SK-N-SH treated with all-trans-retinoic acid at 6 μM for 48 hours (cell line): ENCODE measurements at regions not wholly inside any gene's neighbourhood (a gene's known extent, or its start where the extent isn't known, plus 50 kb on each side); places are given as distances from the start of the nearest gene placed in this dataset.

Experiments used
- ATAC-seq: fragments of 200-7000 bp; cut with Tn5 transposase; 3 replicates; pipeline ENCODE4 v1.9.1; 2020; ENCODE audit warnings: mild to moderate bottlenecking, moderate library complexity
- ARNTL ChIP-seq: fragments of 450-650 bp; formaldehyde crosslinking; IDR thresholded peaks from 2 replicates; pipeline ENCODE4 v1.5.0; 2020; ENCODE audit warnings: low read depth, mild to moderate bottlenecking, moderate library complexity, borderline replicate concordance
- CSDC2 ChIP-seq: fragments of 250-450 bp; sonication (Bioruptor Pico); IDR thresholded peaks from 2 replicates; pipeline ENCODE4 v1.5.0; 2020; ENCODE audit warnings: mild to moderate bottlenecking, moderate library complexity
- CSRNP3 ChIP-seq: fragments of 250-450 bp; sonication (Bioruptor Pico); IDR thresholded peaks from 2 replicates; pipeline ENCODE4 v1.5.1; 2021; ENCODE audit warnings: mild to moderate bottlenecking, moderate library complexity
- ESRRG ChIP-seq: fragments of 250-450 bp; sonication (Bioruptor Pico); IDR thresholded peaks from 2 replicates; pipeline ENCODE4 v1.6.1; 2021; ENCODE audit warnings: mild to moderate bottlenecking
- ISL1 ChIP-seq: fragments of 250-450 bp; sonication (Bioruptor Pico); IDR thresholded peaks from 2 replicates; pipeline ENCODE4 v2.1.2; 2022; ENCODE audit warnings: mild to moderate bottlenecking, moderate library complexity
- OSR1 ChIP-seq: fragments of 250-450 bp; sonication (Bioruptor Pico); IDR thresholded peaks from 2 replicates; pipeline ENCODE4 v1.8.0; 2022; ENCODE audit warnings: moderate library complexity, mild to moderate bottlenecking, inconsistent platforms
- PATZ1 ChIP-seq: fragments of 250-450 bp; sonication (Bioruptor Pico); IDR thresholded peaks from 2 replicates; pipeline ENCODE4 v1.8.0; 2020; ENCODE audit warnings: mild to moderate bottlenecking, moderate library complexity, borderline replicate concordance
- POU6F1 ChIP-seq: fragments of 250-450 bp; sonication (Bioruptor Pico); IDR thresholded peaks from 2 replicates; pipeline ENCODE4 v1.8.0; 2021; ENCODE audit warnings: low read depth, mild to moderate bottlenecking, moderate library complexity, borderline replicate concordance
- PPARA ChIP-seq: fragments of 250-450 bp; sonication (Bioruptor Pico); IDR thresholded peaks from 2 replicates; pipeline ENCODE4 v1.5.0; 2020; ENCODE audit warnings: mild to moderate bottlenecking, borderline replicate concordance
- RARB ChIP-seq: fragments of 250-450 bp; sonication (Bioruptor Pico); IDR thresholded peaks from 2 replicates; pipeline ENCODE4 v1.8.0; 2021; ENCODE audit warnings: mild to moderate bottlenecking, moderate library complexity
- SNAI2 ChIP-seq: fragments of 250-450 bp; sonication (Bioruptor Pico); IDR thresholded peaks from 2 replicates; pipeline ENCODE4 v1.5.0; 2020; ENCODE audit warnings: mild to moderate bottlenecking, moderate library complexity
- ZC3H10 ChIP-seq: fragments of 250-450 bp; sonication (Bioruptor Pico); IDR thresholded peaks from 2 replicates; pipeline ENCODE4 v1.5.1; 2021; ENCODE audit warnings: mild to moderate bottlenecking, moderate library complexity
- ZFP3 ChIP-seq: fragments of 250-450 bp; sonication (Bioruptor Pico); IDR thresholded peaks from 2 replicates; pipeline ENCODE4 v1.5.0; 2020; ENCODE audit warnings: mild to moderate bottlenecking, moderate library complexity
- ZFP30 ChIP-seq: fragments of 450-650 bp; formaldehyde crosslinking; IDR thresholded peaks from 2 replicates; pipeline ENCODE4 v1.5.0; 2022; ENCODE audit warnings: mild to moderate bottlenecking, moderate library complexity
- ZNF565 ChIP-seq: fragments of 450-650 bp; formaldehyde crosslinking; conservative IDR thresholded peaks from 2 replicates; pipeline ENCODE4 v1.5.0; 2020; ENCODE audit warnings: low read depth, mild to moderate bottlenecking, moderate library complexity
- ZNF70 ChIP-seq: fragments of 450-650 bp; formaldehyde crosslinking; IDR thresholded peaks from 2 replicates; pipeline ENCODE4 v1.5.0; 2020; ENCODE audit warnings: mild to moderate bottlenecking, moderate library complexity
- ZNF8 ChIP-seq: fragments of 450-650 bp; formaldehyde crosslinking; IDR thresholded peaks from 2 replicates; pipeline ENCODE4 v1.5.0; 2020; ENCODE audit warnings: mild to moderate bottlenecking, moderate library complexity
- TF ChIP-seq, protein P1 (sequence below): fragments of 250-450 bp; sonication (Bioruptor Pico); IDR thresholded peaks from 2 replicates; pipeline ENCODE4 v1.5.0; 2020; ENCODE audit warnings: mild to moderate bottlenecking, moderate library complexity

- TF ChIP-seq CSRNP3 (CRISPR knock-in tag) (no peak), ZFP30 (CRISPR knock-in tag) (no peak), ISL1 (no peak)
Measured at GRCh38 chr3:17974206-17974841, 231.9 kb upstream of the TBC1D5 start (continued).

- no peak for ATAC-seq
- TF ChIP-seq ZC3H10 (CRISPR knock-in tag) (no peak), OSR1 (CRISPR knock-in tag) (no peak), CSDC2 (CRISPR knock-in tag) (no peak), SNAI2 (no peak), PATZ1 (no peak), POU6F1 (CRISPR knock-in tag) (no peak)
Measured at GRCh38 chr3:17972959-17973906, 230.8 kb upstream of the TBC1D5 start.

GRCh38 chr3:17972476-17972875, 230.0 kb upstream of the TBC1D5 start:
- no peak for ATAC-seq
- TF ChIP-seq RARB (CRISPR knock-in tag) (no peak), CSDC2 (CRISPR knock-in tag) (no peak), PPARA (CRISPR knock-in tag) (no peak), ZC3H10 (CRISPR knock-in tag) (no peak), ESRRG (CRISPR knock-in tag) (no peak), ZFP30 (CRISPR knock-in tag) (no peak), OSR1 (CRISPR knock-in tag) (no peak), ZNF565 (CRISPR knock-in tag) (no peak), ZFP3 (CRISPR knock-in tag) (no peak), POU6F1 (CRISPR knock-in tag) (no peak), ZNF8 (no peak), ZNF70 (no peak), PATZ1 (no peak), CSRNP3 (CRISPR knock-in tag) (no peak), ARNTL (CRISPR knock-in tag) (no peak)
- TF ChIP-seq, protein P1, sequence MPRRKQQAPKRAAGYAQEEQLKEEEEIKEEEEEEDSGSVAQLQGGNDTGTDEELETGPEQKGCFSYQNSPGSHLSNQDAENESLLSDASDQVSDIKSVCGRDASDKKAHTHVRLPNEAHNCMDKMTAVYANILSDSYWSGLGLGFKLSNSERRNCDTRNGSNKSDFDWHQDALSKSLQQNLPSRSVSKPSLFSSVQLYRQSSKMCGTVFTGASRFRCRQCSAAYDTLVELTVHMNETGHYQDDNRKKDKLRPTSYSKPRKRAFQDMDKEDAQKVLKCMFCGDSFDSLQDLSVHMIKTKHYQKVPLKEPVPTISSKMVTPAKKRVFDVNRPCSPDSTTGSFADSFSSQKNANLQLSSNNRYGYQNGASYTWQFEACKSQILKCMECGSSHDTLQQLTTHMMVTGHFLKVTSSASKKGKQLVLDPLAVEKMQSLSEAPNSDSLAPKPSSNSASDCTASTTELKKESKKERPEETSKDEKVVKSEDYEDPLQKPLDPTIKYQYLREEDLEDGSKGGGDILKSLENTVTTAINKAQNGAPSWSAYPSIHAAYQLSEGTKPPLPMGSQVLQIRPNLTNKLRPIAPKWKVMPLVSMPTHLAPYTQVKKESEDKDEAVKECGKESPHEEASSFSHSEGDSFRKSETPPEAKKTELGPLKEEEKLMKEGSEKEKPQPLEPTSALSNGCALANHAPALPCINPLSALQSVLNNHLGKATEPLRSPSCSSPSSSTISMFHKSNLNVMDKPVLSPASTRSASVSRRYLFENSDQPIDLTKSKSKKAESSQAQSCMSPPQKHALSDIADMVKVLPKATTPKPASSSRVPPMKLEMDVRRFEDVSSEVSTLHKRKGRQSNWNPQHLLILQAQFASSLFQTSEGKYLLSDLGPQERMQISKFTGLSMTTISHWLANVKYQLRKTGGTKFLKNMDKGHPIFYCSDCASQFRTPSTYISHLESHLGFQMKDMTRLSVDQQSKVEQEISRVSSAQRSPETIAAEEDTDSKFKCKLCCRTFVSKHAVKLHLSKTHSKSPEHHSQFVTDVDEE (CRISPR knock-in tag) = no peak
